Ovary (tissue), 7 donors: ENCODE measurements at regions not wholly inside any gene's neighbourhood (a gene's known extent, or its start where the extent isn't known, plus 50 kb on each side); places are given as distances from the start of the nearest gene placed in this dataset.

Experiments used
- DNase-seq, 5 donors: peaks; one replicate each; pipeline ENCODE4 v3.0.0-alpha.2; 2019 to 2020
- H3K27ac ChIP-seq, 2 donors: fragments of 200-600 bp; one replicate each; pipeline versions ENCODE4 v1.5.1 to v1.8.0; 2019 to 2022
- H3K27me3 ChIP-seq: fragments of 200-600 bp; one replicate; pipeline ENCODE4 v1.8.0; 2022
- H3K36me3 ChIP-seq: fragments of 200-600 bp; sonication (generic); one replicate; pipeline ENCODE4 v1.5.1; 2019
- H3K4me1 ChIP-seq: one replicate; pipeline ENCODE4 v1.8.1; 2013; ENCODE audit warnings: mild to moderate bottlenecking, moderate library complexity; ENCODE audit not compliant: insufficient read depth
- H3K4me3 ChIP-seq: fragments of 200-600 bp; sonication (generic); one replicate; pipeline ENCODE4 v1.5.1; 2017
- H3K9me3 ChIP-seq, 2 donors: fragments of 200-600 bp in 1 of 2; sonication (generic) in 1 of 2; one replicate each; pipeline versions ENCODE4 v1.5.1 to v1.8.1; 2013 to 2019; ENCODE audit warnings: mild to moderate bottlenecking in 1 of 2, moderate library complexity in 1 of 2
- EP300 ChIP-seq: sonication (generic); formaldehyde crosslinking; IDR thresholded peaks from one replicate; pipeline ENCODE4 v1.6.1; 2017; ENCODE audit warnings: antibody characterized with exemption
- POLR2A ChIP-seq: fragments of 450-650 bp; IDR thresholded peaks from one replicate; pipeline ENCODE4 v1.6.1; 2017; ENCODE audit warnings: antibody characterized with exemption, mild to moderate bottlenecking, moderate library complexity
- WGBS, 3 donors: extraction: QIAGEN DNeasy Blood & Tissue Kit in 1 of 3; methylation state at CpG; one replicate each; pipeline versions ENCODE4 v1.1.5 to v1.1.7; 2013 to 2017; 5-methylcytosine and 5-hydroxymethylcytosine counted together
- intact Hi-C, 4 donors: fragments of 100-400 bp; cut with DNase I; formaldehyde crosslinking; loops; one replicate each; pipeline versions ENCODE4 v1.11.0 to v1.15.1; 2022 to 2023
- TF ChIP-seq, protein P1 (sequence below), 3 donors: fragments of 450-650 bp in 2 of 3; fragments of 200-600 bp in 1 of 3; IDR thresholded peaks; one replicate each; pipeline versions ENCODE4 v1.5.1 to v1.8.0; 2016 to 2022; ENCODE audit warnings: antibody characterized with exemption in 3 of 3, mild to moderate bottlenecking in 1 of 3
- donor health status: DM: no; HTN: no; CAD: no; lungs with moderate emphysema.
- donor health status: DM: no; HTN: no; CAD: no.
- donor health status: Bipolar disorder and iron deficiency.
- donor health status: DM: no; HTN: no; CAD: no.
- donor health status: DM: yes; HTN: yes; CAD: no.

DNA sequence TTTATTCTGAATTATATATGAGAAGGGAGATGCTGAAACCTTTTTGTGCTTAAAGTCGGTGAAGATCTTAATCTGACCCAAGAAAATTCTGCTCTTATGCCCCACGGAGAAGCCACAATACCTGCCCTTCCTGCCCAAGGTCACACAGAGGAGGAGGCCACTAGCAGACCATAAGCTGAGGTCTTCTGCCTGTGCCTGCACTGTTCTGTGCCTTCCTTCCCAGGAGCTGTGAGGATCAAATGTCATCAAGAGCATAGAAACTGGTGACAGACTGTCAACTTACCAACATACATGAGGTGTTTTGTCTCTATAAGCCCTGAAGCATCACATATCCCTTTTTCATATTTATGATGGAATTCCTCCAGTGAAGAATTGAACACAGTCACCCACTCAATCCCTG lies 233.3 kb downstream of the C1D start:
- intact Hi-C loops = no loop called here
- no peaks in the 10 kb centered on the region for H3K36me3 ChIP-seq
- WGBS, 3 donors = 89 to 90% (median 90%) methylated on average over 2 of the region's 2 CpGs

DNA sequence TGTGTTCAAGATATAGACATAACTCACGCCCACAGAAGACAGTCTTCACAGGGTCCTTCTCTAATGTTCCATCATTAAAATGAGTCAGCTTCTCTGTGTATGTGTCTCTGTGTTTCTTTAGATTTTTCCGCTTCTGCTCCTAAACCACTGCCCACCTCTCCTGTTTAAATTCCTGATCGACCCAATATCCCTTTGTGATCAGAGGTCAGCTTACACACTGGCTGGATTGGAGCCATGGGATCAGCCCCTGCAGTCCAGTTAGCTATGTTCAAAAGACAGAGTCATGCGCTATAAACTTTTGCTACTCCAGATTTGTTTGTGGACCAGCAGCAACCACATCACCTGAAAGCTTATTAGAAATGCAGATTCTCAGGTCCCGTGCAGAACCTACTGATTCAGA lies 229.2 kb downstream of the C1D start:
- no peak overlapping the region for H3K4me3 ChIP-seq
- no peaks in the 10 kb centered on the region for H3K9me3 ChIP-seq
- H3K36me3 ChIP-seq = no peaks in the 10 kb centered on the region
- 84 to 89% (median 85%) methylated on average over 5 of the region's 5 CpGs for WGBS, 3 donors
- DNase-seq = no peak
- H3K27ac ChIP-seq = no peak overlapping the region
- TF ChIP-seq EP300 = no peak
- TF ChIP-seq, protein P1, sequence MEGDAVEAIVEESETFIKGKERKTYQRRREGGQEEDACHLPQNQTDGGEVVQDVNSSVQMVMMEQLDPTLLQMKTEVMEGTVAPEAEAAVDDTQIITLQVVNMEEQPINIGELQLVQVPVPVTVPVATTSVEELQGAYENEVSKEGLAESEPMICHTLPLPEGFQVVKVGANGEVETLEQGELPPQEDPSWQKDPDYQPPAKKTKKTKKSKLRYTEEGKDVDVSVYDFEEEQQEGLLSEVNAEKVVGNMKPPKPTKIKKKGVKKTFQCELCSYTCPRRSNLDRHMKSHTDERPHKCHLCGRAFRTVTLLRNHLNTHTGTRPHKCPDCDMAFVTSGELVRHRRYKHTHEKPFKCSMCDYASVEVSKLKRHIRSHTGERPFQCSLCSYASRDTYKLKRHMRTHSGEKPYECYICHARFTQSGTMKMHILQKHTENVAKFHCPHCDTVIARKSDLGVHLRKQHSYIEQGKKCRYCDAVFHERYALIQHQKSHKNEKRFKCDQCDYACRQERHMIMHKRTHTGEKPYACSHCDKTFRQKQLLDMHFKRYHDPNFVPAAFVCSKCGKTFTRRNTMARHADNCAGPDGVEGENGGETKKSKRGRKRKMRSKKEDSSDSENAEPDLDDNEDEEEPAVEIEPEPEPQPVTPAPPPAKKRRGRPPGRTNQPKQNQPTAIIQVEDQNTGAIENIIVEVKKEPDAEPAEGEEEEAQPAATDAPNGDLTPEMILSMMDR (IDR thresholded peaks at IDR 0.05) = no peak
- TF ChIP-seq POLR2A = no peak
- no peaks in the 10 kb centered on the region for H3K4me1 ChIP-seq
- intact Hi-C loops = no loop called here
- H3K27me3 ChIP-seq = no peaks in the 10 kb centered on the region

More for the DNA sequence above, 233.3 kb downstream of the C1D start:
- H3K4me1 ChIP-seq = no peaks in the 10 kb centered on the region
- TF ChIP-seq POLR2A (no peak), EP300 (no peak)
- TF ChIP-seq, protein P1 (IDR thresholded peaks at IDR 0.05) = no peak
- no peak for DNase-seq
- no peaks in the 10 kb centered on the region for H3K9me3 ChIP-seq
- no peak overlapping the region for H3K4me3 ChIP-seq
- no peaks in the 10 kb centered on the region for H3K27me3 ChIP-seq
- no peak overlapping the region for H3K27ac ChIP-seq

DNA sequence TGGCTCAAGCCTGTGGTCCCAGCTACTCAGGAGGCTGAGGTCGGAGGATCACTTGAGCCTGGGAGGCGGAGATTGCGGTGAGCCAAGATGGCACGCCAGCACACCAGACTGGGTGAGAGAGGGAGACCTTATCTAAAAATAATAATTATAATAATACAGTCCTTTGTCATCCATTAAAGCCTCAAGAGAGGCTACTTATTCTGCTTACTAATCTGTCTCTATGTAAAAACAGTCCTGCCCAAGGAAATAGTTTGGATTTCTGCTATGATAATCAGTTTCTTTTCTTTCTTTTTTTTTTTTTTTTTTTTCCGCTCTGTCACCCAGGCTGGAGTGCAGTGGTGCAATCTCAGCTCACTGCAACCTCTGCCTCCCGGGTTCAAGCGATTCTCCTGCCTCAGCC lies 228.3 kb downstream of the C1D start:
- Histone ChIP-seq H3K4me1 (no peaks in the 10 kb centered on the region), H3K27me3 (no peaks in the 10 kb centered on the region), H3K36me3 (no peaks in the 10 kb centered on the region), H3K27ac (no peak overlapping the region), H3K9me3 (no peaks in the 10 kb centered on the region), H3K4me3 (no peak overlapping the region)
- no peak for TF ChIP-seq POLR2A
- no peak for TF ChIP-seq EP300
- WGBS, 3 donors = 77 to 93% (median 91%) methylated on average over 7 of the region's 7 CpGs
- no peak for DNase-seq
- intact Hi-C loops = no loop called here

DNA sequence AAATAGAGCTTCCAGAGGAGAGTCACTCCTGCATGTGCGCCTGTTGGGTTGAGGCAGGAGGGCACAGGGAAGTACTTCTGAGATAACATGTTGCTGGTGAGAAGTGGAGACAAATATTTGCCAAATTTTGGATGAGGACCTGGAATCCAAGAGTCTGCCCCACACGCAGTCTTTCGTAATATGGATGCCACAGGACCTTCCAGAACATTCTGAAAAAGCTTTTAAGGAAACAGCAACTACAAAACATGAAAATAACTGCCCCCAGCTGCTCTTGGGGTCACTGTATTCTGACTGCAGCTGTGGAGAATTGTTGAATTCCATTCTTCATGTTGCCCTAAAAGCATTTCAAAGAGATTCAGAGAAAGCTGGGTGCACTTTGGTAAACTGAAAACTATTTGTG lies 227.5 kb downstream of the C1D start:
- intact Hi-C loops = loop anchor here in 1 of 4 donors (5.0 kb wide), 1 partner anchor 183 kb away; no protein-coding TSS in a partner anchor
- H3K36me3 ChIP-seq = no peaks in the 10 kb centered on the region
- H3K27me3 ChIP-seq = no peaks in the 10 kb centered on the region
- WGBS, 3 donors = 76 to 81% (median 79%) methylated on average over 3 of the region's 3 CpGs
- no peaks in the 10 kb centered on the region for H3K4me1 ChIP-seq
- DNase-seq = no peak
- H3K4me3 ChIP-seq = no peak overlapping the region
- no peaks in the 10 kb centered on the region for H3K9me3 ChIP-seq
- TF ChIP-seq, protein P1 (IDR thresholded peaks at IDR 0.05) = no peak
- TF ChIP-seq EP300 = no peak
- TF ChIP-seq POLR2A = no peak
- no peak overlapping the region for H3K27ac ChIP-seq

DNA sequence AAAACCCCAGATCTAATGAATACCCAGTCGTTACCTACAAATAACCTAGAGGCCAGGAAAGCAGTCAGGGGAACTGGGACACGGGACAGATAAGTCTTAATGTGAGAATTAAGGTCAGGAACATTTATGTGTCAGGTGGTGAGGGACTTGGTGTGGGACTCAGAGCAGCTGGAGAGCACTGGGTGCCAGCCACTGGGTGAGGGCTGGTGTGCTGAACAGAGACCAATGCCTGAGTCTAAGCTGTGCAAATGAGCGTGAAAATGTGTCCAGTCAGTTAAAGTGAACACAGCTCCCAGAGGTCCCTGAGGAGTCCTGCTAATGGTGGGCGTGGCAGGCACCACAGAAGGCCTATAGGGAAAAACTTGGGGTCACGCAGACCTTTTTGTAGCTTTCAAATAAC lies 225.9 kb downstream of the C1D start:
- Histone ChIP-seq H3K9me3 (no peaks in the 10 kb centered on the region), H3K27ac (no peak overlapping the region), H3K4me3 (no peak overlapping the region), H3K4me1 (no peaks in the 10 kb centered on the region), H3K27me3 (no peaks in the 10 kb centered on the region), H3K36me3 (no peaks in the 10 kb centered on the region)
- 84 to 94% (median 88%) methylated on average over 5 of the region's 5 CpGs for WGBS, 3 donors
- TF ChIP-seq, protein P1 (IDR thresholded peaks at IDR 0.05) = no peak
- TF ChIP-seq EP300 (no peak), POLR2A (no peak)
- intact Hi-C loops = loop anchor here in 1 of 4 donors (5.0 kb wide), 1 partner anchor 185 kb away; no protein-coding TSS in a partner anchor
- DNase-seq = no peak
